NCI-H146 treated with DMSO at 0.1 percent for 48 hours (cell line): ENCODE measurements at regions not wholly inside any gene's neighbourhood (a gene's known extent, or its start where the extent isn't known, plus 50 kb on each side); places are given as distances from the start of the nearest gene placed in this dataset.
A peak's percentile ranks its signal among the peaks of the same experiment; 100 is the strongest.

ENCODE experiments used
- DNase-seq: peaks from one replicate; lab custom pipeline; 2025; ENCODE audit not compliant: unreplicated experiment; lab: John Stamatoyannopoulos, UW

DNA sequence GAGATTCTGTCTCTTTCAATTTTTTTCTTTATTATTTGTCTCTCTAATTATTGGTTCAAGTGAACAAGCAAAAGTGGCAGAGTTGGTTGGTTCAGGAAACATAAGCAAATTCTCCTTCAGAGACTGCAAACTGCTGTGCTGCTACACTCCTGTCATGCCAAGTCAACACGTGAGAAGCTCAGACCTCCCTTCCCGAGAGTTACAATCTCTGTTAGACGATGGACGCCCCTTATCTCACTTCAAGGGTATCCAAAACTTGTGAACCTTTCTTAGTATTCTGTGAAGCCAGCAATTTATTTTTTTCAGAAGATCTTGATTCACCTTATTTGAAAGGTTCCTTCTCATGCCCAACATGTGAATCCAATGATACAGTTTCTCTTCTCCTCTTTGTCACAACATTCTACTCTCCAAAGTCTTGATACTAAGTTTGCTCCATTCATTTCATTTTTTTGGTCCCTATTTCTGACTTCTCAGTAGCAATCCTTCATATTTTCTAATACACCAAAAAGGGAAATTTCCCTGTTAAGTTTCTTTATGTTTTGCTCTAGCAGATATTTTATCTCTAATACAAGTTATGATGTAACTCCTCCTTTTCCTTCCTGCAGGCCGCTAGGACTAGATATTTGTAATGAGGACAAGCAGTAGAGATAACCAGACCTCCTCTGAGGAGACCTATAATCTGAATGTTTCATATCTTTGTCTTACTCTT is 448.8 kb upstream of the CITED2 start:
- DNase-seq: no peak

DNA sequence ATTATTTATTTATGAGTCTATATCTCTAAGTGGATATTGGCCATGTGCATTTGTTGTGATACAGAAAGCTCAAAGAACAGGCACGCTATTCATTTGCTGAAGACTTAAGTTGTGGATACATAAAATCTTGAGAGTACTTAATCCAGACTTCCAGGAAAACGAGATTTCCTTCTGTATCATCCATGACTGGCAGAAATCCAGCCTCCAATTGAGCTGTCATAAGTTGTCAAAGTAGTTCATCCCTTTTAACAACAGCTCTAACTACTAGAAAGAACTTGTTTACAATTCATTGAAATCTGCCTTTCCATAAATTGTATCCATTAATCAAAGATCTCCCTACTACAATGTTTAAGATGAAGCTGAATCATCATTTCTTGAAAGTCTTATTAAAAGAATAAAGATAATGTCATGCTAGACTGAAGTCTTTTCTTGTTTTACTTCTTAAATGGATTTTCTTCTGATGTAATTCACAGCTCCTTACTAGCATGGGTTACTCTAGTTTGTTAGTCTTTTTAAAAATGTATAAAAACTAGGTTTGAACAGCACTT is 447.3 kb upstream of the CITED2 start:
- DNase-seq: no peak

DNA sequence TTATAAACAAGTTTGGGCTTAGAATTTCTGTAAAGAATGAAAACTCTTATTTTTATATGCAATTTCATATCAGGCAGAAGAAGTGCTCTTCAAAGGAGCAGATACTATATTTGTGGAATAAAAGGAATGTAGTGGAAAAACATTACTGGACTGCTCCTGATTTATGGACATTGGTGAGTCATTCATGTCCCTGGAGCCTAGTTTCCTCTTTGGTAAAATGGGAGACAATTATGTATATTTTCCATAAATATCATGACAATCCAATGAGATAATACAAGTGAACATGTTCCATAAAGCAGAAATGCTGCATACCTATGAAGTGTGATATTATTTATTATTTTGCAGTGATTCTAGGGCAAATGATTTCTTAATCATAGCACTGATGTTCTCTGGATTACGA is 445.8 kb upstream of the CITED2 start:
- no peak for DNase-seq

DNA sequence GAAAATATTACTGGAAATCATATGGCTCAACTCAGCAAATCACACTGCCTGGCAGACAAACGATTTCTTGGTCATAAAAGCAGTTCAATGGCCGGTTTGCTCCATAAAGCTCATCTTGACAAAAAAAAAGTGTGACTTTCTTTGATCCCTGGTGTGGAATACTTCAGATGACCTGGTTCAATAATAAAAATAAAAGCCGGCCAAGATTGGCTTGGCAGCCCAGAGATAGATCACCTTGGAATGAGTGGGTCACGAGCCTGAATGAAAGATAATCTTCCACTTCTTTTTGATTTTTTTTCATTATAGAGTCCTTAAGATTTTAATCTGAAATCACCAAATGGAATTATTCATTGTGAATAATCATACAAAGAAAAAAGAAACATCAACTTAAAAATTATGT is 445.3 kb upstream of the CITED2 start:
- no peak for DNase-seq

DNA sequence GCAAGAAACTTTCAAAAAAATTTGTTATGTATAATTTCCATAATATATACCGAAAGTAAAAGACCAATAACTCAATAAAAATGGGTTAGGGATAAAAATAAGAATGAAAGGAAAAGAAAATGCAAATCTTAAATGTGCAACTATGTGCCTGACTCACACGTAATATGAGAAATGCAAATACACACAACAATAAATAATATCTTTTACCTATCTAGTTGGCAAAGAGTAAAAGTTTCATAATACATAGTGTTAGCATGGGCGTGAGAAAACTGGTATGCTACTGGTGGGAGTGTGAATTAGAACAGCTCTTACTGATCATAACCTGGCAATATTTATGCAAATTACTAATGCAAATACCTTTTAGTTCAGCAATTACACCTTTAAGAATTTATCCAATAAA is 438.5 kb upstream of the CITED2 start:
- no peak for DNase-seq

DNA sequence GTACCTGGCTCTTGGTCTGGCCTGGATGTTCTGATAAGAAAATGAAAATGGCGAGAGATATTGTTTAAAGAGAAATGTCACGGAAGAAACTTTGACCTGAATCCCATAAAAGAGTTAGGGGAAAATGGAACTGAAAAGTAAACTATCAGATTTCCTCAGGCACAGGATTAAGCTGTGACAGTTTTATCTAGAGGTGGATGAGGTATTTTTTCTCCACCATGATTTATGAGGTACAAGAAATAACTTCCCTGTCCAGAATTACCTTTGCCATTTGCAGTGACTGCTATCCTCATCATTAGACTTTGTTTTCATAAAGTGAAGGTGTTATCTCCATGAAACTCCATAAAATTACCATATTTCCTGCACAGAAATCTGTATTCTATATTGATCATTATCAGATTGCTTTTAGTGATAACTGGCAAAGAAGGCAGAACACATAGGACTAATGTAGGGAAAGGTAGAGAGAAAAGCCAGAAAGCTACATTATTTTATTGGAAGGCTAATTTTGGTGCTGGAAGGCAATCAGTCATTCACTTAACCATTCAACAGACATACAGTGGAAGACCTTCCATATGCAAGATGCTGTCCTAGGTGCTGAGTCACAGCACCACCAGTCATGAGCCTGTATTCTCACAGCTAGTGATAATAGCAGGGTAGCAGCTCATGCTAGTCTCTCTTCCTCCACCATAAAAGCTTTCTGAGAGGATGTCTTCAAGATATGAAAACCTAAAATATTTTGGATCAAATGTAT is 427.3 kb upstream of the CITED2 start:
- no peak for DNase-seq

DNA sequence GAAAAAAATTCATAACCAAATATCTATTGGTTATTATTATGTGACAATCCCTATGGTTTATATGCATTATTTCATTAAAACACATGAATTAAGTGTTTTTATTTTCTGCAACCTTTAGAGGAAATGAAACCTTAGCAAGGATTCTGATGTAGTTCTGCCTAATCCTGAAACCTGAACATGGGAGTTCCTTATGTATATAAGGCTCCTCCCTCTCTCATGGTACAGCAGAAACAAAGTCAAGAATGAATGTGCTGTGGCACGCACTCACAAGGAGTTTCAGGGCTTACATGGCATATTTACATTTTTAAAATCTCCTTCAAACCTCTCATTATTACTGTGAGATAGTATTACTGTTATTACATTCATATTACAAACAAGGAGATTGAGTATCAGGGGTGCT is 426.4 kb upstream of the CITED2 start:
- DNase-seq: no peak

DNA sequence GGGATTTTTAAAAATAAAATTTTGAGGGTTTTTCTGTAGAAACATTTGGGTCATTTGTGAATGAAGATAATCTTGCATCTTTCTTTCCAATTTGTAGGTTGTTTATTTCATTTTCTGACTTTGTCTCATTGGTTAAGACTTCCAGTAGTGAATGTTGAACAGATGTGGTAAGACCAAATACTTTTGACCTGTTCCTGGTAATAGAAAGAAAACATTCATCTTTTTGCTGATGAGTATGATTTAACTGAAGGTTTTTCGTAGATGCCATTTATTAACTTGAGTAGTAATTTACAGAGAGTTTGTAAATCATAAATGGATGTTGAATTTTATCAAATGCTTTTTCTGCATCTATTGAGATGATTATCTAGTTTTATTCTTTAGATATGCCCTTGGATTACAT is 416.1 kb upstream of the CITED2 start:
- no peak for DNase-seq

DNA sequence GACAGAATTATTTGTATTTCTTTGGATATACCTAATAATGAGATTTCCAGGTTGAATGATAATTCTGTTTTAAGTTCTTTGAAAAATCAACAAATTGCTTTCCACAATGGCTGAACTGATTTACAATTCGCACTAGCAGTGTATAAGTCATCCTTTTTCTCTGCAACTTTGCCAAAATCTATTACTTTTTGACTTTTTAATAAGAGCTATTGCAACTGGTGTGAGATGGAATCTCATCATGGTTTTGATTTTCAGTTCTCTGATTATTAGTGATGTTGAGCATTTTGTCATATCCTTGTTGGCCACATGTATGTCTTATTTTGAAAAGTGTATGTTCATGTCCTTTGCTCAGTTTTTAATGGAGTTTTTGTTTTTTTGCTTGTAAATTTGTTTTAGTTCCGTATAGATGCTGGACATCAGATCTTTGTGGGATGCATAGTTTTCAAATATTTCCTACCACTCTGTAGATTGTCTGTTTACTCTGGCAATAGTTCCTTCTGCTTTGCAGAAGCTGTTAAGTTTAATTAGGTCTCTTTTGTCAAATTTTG is 409.8 kb upstream of the CITED2 start:
- no peak for DNase-seq

DNA sequence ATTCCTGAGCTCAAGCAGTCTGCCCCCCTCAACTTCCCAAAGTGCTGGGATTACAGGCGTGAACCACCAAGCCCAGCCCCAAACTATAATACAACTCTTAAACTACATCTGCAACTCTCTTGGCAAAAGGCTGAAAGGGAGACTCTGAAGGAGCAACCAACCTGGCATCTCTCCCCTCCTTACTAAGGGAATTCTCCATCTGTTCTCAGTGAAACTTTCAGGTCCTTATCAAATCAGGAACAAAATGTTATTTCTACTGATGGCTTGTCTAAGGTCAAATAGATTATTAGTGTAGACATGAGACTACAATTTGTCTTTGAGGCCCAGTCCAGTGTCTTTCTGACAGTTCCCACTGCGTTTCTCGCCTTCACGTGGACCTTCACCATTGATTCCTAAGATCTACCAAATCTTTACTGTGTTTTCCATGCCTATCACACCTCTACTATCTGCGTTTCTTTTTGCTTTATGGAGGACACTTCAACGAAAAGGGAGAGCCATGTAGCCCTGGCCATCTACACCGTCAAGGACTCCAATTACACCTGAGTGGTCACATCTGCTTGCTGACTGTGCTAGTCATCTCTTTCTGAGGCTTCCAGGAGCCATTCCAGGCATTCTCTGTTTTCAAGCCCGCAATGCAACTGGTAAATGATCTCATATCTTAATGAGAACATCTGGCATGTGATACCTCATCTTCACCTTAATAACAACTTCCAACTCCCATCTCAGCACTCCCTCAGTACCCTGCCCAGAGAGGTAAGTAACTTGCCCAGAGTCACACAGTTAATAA is 405.7 kb upstream of the CITED2 start:
- no peak for DNase-seq

DNA sequence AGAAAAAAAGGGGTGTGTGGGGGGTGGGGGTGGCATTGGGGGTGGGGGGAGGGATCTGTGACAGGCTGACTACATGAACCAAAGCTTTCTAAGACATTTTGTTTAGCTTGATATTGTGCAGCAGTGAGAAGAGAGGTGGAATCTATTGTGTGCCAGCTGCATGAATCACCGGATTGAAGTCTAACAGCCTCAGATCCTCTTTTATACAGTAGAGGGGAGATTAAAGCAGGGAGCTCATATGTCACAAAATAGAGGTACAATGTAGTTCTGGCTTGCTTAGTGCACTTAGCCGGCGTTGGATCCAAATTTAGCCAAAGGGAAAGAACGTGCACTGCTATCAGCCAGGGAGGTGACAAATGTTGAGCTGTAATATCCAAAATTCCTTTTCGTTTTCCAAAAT is 404.2 kb upstream of the CITED2 start:
- DNase-seq: peak; percentile 37

DNA sequence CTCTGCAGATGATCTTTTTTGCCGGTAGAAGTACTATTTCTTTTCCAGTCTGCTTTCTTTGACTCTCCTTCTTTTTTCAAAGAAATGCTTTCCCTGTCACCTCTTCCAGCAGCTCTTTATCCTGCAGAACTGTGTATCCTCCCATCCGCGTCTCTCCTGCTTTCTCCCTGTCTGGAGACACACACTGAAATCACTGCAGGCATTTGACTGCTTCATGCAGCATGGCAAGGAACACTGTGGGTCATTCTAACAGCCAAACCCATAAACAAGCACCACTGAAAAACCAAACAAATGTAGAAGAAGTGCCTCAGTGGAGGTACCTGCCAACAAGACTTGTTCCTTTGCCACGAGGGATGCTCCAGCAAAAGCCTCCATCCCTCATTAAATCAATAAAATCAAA is 403.7 kb upstream of the CITED2 start:
- DNase-seq: peak; percentile 60

DNA sequence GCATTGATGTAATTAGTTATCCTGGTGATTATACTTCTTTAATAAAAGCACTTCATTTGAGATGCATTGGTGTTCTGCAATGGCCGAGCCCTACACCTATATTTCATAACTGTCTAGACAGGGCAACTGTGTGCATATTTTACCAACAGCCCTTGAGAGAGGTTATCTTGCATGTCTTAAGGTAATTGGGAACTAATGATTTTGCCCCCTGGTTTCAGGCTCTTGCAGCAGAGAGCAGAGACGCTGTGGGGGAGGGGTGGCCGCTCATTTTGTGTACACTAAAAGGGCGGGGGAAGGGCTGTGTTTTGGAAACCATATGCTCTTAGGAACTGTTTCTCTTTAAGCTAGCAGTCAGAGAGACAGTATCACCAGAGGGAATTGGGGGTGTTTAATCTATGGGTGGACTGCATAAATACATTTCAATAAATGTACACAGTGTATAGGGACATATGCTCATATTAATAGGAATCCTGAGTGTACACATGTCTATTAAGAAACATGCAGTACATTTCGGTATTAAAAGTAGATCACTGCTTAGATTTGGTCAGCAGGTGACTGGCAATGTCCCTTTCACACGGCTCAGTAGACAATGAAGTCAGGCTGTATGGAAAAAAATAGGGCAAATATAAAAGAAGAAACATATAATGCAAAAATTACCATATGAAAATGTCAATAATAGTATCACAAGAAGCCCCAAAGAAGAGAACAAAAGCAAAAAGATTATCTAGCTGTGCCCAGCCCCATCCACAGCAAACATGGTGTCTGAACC is 402.9 kb upstream of the CITED2 start:
- DNase-seq: no peak

DNA sequence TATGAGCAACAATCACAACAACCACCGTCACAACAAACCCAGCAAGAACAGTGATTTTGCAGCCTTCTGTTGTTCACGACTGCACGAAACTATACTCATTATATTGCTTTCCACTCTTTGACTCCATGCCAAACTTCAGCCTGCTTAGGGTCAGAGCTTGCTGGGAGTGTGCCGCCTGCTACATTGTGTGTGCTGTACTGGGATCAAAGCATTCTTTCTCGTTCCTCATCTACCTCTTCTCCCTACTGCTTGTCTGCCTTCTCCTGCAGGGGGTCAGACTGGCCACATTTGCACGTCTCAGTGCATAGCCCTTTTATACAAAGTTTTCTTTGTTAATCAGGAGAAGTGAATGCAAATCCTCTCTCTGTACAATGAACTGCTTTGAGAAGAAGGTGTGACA is 401.6 kb upstream of the CITED2 start:
- DNase-seq: no peak

DNA sequence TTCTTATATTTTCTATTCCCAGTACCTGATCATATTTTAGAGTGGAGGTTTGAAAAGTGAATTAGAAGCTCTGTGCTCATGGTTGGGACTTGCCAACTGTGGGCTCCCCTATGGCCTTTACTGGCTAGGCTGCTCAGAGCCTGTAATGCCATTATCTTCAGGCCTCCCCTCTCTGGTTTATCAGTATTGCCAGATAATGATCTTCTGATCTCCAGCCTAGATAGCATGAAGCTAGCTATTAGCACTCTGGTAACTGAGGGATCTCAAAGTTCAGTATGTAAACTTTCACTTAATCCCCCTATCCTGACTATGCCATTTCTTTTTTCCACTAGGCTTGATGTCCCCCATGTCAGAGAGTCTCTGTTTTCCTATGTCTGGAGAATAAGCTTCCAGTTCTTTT is 393.7 kb upstream of the CITED2 start:
- no peak for DNase-seq

DNA sequence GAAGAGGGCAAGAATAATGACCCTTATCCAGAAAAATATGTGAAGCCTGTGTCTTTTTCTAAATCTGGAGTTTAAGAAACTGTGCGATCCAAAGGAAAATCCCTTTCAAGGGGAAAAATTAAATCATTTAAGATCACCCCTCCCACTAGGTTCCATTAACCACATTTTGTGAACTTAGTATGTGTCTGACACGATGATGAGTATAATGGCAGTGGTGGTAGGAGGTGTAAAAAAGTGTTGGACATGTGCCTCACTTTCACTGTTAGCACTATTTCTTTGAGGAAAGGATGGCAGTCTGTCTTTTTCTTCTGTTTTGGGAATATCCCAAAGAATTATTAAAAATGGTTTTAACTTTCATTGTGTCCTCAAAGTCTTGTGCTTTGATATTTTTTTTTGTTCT is 392.3 kb upstream of the CITED2 start:
- DNase-seq: no peak

DNA sequence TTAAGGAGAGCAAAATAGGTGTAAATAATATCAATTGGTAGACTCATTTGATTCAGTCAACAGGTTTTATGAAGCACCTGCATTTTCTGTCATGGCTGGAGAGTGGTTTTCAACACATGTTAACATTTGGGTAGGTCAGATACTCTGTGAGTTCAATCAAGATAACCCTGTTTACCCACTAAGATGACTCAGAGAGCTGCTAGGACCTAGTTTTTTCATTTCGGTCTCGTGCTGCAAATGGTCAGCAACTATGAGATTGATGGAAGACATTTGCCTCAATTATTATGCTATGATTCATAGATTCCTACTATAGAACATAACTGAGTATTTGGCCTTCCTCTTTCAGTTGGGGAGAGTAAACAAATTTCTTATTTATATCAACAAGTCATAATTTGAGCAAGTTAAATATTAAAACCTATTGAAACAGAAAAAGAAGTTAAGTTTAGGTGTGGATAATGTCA is 391.4 kb upstream of the CITED2 start:
- no peak for DNase-seq

DNA sequence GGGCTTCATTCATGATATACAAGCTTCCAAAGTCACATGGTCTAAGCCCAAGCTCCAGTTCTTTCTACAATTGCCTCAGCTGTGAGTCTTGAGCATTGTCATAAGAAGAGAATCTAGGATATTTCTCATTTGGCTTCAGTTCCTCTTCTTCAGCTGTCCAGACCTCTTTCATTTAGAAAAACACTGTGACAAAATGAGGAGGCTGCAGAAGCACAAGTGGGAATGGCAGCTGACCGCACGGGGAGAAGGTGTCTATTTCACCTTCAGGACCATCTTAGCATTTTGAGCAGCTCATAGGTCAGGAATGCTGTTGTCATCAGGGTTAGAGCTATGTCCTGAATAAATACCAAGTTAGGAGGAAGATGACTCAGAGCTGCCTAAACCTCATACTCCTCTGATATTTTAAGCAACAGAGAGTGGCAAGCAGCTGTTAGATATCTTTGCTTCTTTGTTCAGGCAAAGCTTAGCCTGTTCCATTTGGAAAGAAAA is 390.1 kb upstream of the CITED2 start:
- no peak for DNase-seq

DNA sequence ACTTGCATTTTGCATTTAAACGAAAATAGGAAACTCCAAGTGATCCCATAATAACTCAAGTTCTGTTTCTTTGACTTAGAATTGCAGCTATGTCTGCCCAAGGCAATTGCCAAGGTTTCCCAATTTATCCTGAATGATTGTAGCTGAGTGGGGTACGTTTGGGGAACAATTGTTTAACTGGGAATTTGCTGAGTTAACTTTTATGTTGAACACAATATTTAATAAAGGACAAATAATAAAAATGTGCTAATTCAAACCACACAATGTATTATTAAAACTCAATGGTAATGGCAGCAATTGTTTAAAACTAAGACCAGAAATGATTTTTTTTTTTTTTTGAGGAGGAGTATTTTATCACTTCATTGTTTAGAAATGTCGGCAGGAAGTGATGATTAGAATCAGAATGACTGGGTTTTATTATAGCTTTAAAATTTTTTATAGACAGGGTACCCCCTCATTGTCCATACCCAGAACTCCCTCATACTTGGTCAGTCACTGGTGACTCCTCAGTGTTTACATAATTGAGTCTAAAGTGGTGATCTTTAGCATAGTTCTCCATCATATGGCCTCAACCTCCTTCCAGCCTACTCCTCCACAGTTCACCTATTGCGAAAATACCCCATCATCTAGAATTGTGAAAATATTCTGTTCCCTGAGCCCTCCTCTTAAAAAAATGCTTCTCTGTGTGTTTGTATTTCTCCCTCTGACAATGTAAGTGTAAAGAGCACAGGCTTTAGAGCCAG is 389.2 kb upstream of the CITED2 start:
- no peak for DNase-seq

DNA sequence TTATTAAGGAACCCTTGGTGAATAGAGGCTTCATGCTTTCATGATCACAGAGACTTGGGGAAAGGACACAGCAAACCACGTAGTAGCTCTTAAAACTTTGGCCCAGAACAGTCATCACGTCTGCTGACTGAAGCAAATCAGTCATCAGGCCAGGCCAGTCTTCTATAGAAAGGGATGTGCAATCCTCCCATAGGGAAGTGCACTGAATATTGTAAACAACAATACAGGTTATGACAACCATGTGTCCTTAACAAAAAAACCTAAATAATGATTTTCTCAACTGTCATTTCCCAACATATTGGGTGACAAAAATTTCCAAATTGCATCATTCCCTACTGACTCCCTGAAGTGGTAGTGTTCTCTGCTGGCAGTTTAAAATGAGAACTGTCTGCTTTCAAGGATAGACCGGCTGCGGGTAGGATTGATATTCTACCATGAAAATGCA is 388.2 kb upstream of the CITED2 start:
- DNase-seq: no peak
